Activated naive CD4-positive, alpha-beta T cell treated with anti-CD3 and anti-CD28 coated beads for 36 hours (primary cell): ENCODE measurements at regions not wholly inside any gene's neighbourhood (a gene's known extent, or its start where the extent isn't known, plus 50 kb on each side); places are given as distances from the start of the nearest gene placed in this dataset.

Source experiments
- CTCF ChIA-PET: fragments of 350-600 bp; sonication (Branson Sonifier 250); formaldehyde crosslinking; loops from one replicate; lab custom pipeline; 2021; ENCODE audit warnings: antibody characterized with exemption; lab: Charles Lee
- DNase-seq: peaks from one replicate; pipeline ENCODE4 v3.0.0-alpha.2; 2020
- H3K27ac Mint-ChIP-seq: one replicate; pipeline ENCODE4 v1.8.0; 2021; ENCODE audit warnings: mild to moderate bottlenecking, mixed read lengths
- H3K27me3 Mint-ChIP-seq: one replicate; pipeline ENCODE4 v1.8.0; 2021; ENCODE audit warnings: low read depth, mixed read lengths
- H3K36me3 Mint-ChIP-seq: one replicate; pipeline ENCODE4 v1.8.0; 2021; ENCODE audit warnings: low read depth, mixed read lengths
- H3K4me1 Mint-ChIP-seq: one replicate; pipeline ENCODE4 v1.8.0; 2021; ENCODE audit warnings: low read depth, mixed read lengths
- H3K4me3 Mint-ChIP-seq: one replicate; pipeline ENCODE4 v1.8.0; 2021; ENCODE audit warnings: mild to moderate bottlenecking, moderate library complexity, mixed read lengths
- H3K9me3 Mint-ChIP-seq: one replicate; pipeline ENCODE4 v1.8.0; 2021; ENCODE audit warnings: mixed read lengths
- intact Hi-C: fragments of 100-400 bp; cut with micrococcal nuclease; formaldehyde crosslinking; loops from one replicate; pipeline ENCODE4 v1.15.1; 2023

GRCh38 chr3:103385961-103386656 lies 951.3 kb downstream of the ZPLD1 start:
- no peak overlapping the region for H3K4me3 Mint-ChIP-seq
- H3K27me3 Mint-ChIP-seq, result no peaks in the 10 kb centered on the region
- CTCF ChIA-PET, result no interaction called here
- no peaks in the 10 kb centered on the region for H3K36me3 Mint-ChIP-seq
- intact Hi-C loops, result no loop called here
- H3K9me3 Mint-ChIP-seq, result no peaks in the 10 kb centered on the region
- no peak for DNase-seq
- no peaks in the 10 kb centered on the region for H3K4me1 Mint-ChIP-seq
- no peak overlapping the region for H3K27ac Mint-ChIP-seq

- CTCF ChIA-PET, result no interaction called here
- no peaks in the 10 kb centered on the region for H3K4me1 Mint-ChIP-seq
- intact Hi-C loops, result no loop called here
Measured at GRCh38 chr3:103388214-103388613, 953.4 kb downstream of the ZPLD1 start.

GRCh38 chr3:103389356-103389755 lies 954.5 kb downstream of the ZPLD1 start:
- CTCF ChIA-PET, result no interaction called here
- DNase-seq, result no peak
- H3K4me3 Mint-ChIP-seq, result no peak overlapping the region
- intact Hi-C loops, result no loop called here
- H3K36me3 Mint-ChIP-seq, result no peaks in the 10 kb centered on the region
- H3K4me1 Mint-ChIP-seq, result no peaks in the 10 kb centered on the region
- H3K27me3 Mint-ChIP-seq, result no peaks in the 10 kb centered on the region
- no peak overlapping the region for H3K27ac Mint-ChIP-seq
- H3K9me3 Mint-ChIP-seq, result no peaks in the 10 kb centered on the region

More at GRCh38 chr3:103388214-103388613, 953.4 kb downstream of the ZPLD1 start:
- no peak for DNase-seq
- Mint-ChIP-seq H3K9me3 (no peaks in the 10 kb centered on the region), H3K36me3 (no peaks in the 10 kb centered on the region), H3K4me3 (no peak overlapping the region), H3K27ac (no peak overlapping the region), H3K27me3 (no peaks in the 10 kb centered on the region)

GRCh38 chr3:103393395-103394186 lies 958.8 kb downstream of the ZPLD1 start:
- H3K27ac Mint-ChIP-seq, result no peak overlapping the region
- CTCF ChIA-PET, result interaction anchor here (0.7 kb wide), 1 partner anchor 16 kb away, joined by 3 read pairs; no protein-coding TSS in a partner anchor
- peaks cover 1% of the 10 kb centered on the region for H3K9me3 Mint-ChIP-seq
- DNase-seq, result no peak
- no peak overlapping the region for H3K4me3 Mint-ChIP-seq
- intact Hi-C loops, result no loop called here
- no peaks in the 10 kb centered on the region for H3K4me1 Mint-ChIP-seq
- no peaks in the 10 kb centered on the region for H3K36me3 Mint-ChIP-seq
- no peaks in the 10 kb centered on the region for H3K27me3 Mint-ChIP-seq

GRCh38 chr3:103403191-103403590 lies 968.4 kb downstream of the ZPLD1 start:
- Mint-ChIP-seq H3K9me3 (peaks cover 4% of the 10 kb centered on the region), H3K27me3 (no peaks in the 10 kb centered on the region), H3K27ac (no peak overlapping the region), H3K4me1 (no peaks in the 10 kb centered on the region), H3K4me3 (no peak overlapping the region), H3K36me3 (no peaks in the 10 kb centered on the region)
- intact Hi-C loops, result no loop called here
- DNase-seq, result no peak
- CTCF ChIA-PET, result no interaction called here

GRCh38 chr3:103406320-103406850 lies 971.6 kb downstream of the ZPLD1 start:
- DNase-seq, result no peak
- no peaks in the 10 kb centered on the region for H3K36me3 Mint-ChIP-seq
- H3K27me3 Mint-ChIP-seq, result no peaks in the 10 kb centered on the region
- H3K4me1 Mint-ChIP-seq, result no peaks in the 10 kb centered on the region
- CTCF ChIA-PET, result no interaction called here
- no peak overlapping the region for H3K4me3 Mint-ChIP-seq
- intact Hi-C loops, result no loop called here
- no peak overlapping the region for H3K27ac Mint-ChIP-seq
- H3K9me3 Mint-ChIP-seq, result no peaks in the 10 kb centered on the region

- CTCF ChIA-PET, result interaction anchor here (0.6 kb wide), 2 partner anchors 17 to 56 kb away, joined by 3 to 4 read pairs; no protein-coding TSS in a partner anchor
- Mint-ChIP-seq H3K4me1 (no peaks in the 10 kb centered on the region), H3K27me3 (no peaks in the 10 kb centered on the region), H3K9me3 (no peaks in the 10 kb centered on the region), H3K36me3 (no peaks in the 10 kb centered on the region), H3K27ac (no peak overlapping the region), H3K4me3 (no peak overlapping the region)
- intact Hi-C loops, result no loop called here
- DNase-seq, result no peak
Measured at GRCh38 chr3:103410231-103410630, 975.4 kb downstream of the ZPLD1 start.

- Mint-ChIP-seq H3K36me3 (no peaks in the 10 kb centered on the region), H3K4me3 (no peak overlapping the region), H3K27me3 (no peaks in the 10 kb centered on the region), H3K4me1 (no peaks in the 10 kb centered on the region), H3K27ac (no peak overlapping the region), H3K9me3 (no peaks in the 10 kb centered on the region)
- intact Hi-C loops, result no loop called here
- CTCF ChIA-PET, result no interaction called here
- DNase-seq, result no peak
Measured at GRCh38 chr3:103421460-103421859, 986.6 kb downstream of the ZPLD1 start.

- CTCF ChIA-PET, result no interaction called here
- intact Hi-C loops, result no loop called here
- Mint-ChIP-seq H3K27me3 (no peaks in the 10 kb centered on the region), H3K36me3 (no peaks in the 10 kb centered on the region), H3K4me1 (no peaks in the 10 kb centered on the region), H3K9me3 (peaks cover 12% of the 10 kb centered on the region), H3K27ac (no peak overlapping the region), H3K4me3 (no peak overlapping the region)
- no peak for DNase-seq
Measured at GRCh38 chr3:103437883-103438282, 1003.1 kb downstream of the ZPLD1 start.

GRCh38 chr3:103440539-103441203 lies 1005.9 kb downstream of the ZPLD1 start:
- no peak for DNase-seq
- H3K4me3 Mint-ChIP-seq, result no peak overlapping the region
- CTCF ChIA-PET, result no interaction called here
- H3K27ac Mint-ChIP-seq, result no peak overlapping the region
- intact Hi-C loops, result no loop called here
- H3K4me1 Mint-ChIP-seq, result no peaks in the 10 kb centered on the region
- H3K36me3 Mint-ChIP-seq, result no peaks in the 10 kb centered on the region
- peaks cover 12% of the 10 kb centered on the region for H3K9me3 Mint-ChIP-seq
- no peaks in the 10 kb centered on the region for H3K27me3 Mint-ChIP-seq

- no peaks in the 10 kb centered on the region for H3K36me3 Mint-ChIP-seq
- H3K27me3 Mint-ChIP-seq, result no peaks in the 10 kb centered on the region
- H3K27ac Mint-ChIP-seq, result no peak overlapping the region
- intact Hi-C loops, result no loop called here
- DNase-seq, result no peak
- peaks cover 4% of the 10 kb centered on the region for H3K9me3 Mint-ChIP-seq
- no peaks in the 10 kb centered on the region for H3K4me1 Mint-ChIP-seq
- CTCF ChIA-PET, result no interaction called here
- H3K4me3 Mint-ChIP-seq, result no peak overlapping the region
Measured at GRCh38 chr3:103446953-103447629, 1012.3 kb downstream of the ZPLD1 start.

- intact Hi-C loops, result no loop called here
- Mint-ChIP-seq H3K36me3 (no peaks in the 10 kb centered on the region), H3K4me3 (no peak overlapping the region), H3K27ac (no peak overlapping the region), H3K9me3 (peaks cover 2% of the 10 kb centered on the region), H3K27me3 (no peaks in the 10 kb centered on the region), H3K4me1 (no peaks in the 10 kb centered on the region)
- CTCF ChIA-PET, result no interaction called here
- no peak for DNase-seq
Measured at GRCh38 chr3:103453152-103453551, 1018.3 kb downstream of the ZPLD1 start.
